ENCODE measurements at regions not wholly inside any gene's neighbourhood (a gene's known extent, or its start where the extent isn't known, plus 50 kb on each side); places are given as distances from the start of the nearest gene placed in this dataset.
A peak's percentile ranks its signal among the peaks of the same experiment; 100 is the strongest.

GRCh38 chr22:48105259-48105658, 1342.8 kb downstream of the TBC1D22A start:
- no peak overlapping the region for H3K4me3 Mint-ChIP-seq
- H3K36me3 Mint-ChIP-seq: peaks cover 0 to 17% (median 3%) of the 10 kb centered on the region in 3 donors
- H3K9me3 Mint-ChIP-seq: peaks cover 4 to 12% (median 9%) of the 10 kb centered on the region in 5 donors
- H3K27me3 Mint-ChIP-seq: peaks cover 0 to 10% of the 10 kb centered on the region in 2 donors
- peaks cover 8 to 12% (median 9%) of the 10 kb centered on the region in 3 donors for H3K4me1 Mint-ChIP-seq
- Histone ChIP-seq H3K4me1 (ENCODE audit: insufficient read depth, low read length) (no peaks in the 10 kb centered on the region), H3K36me3 (ENCODE audit: insufficient read depth, low read length) (no peaks in the 10 kb centered on the region), H3K27ac (ENCODE audit: low read depth, low read length) (no peak overlapping the region), H3K27me3 (ENCODE audit: insufficient read depth, low read length, poor library complexity, severe bottlenecking) (no peaks in the 10 kb centered on the region), H3K9me3 (ENCODE audit: low read length) (no peaks in the 10 kb centered on the region), H3K4me3 (ENCODE audit: low read length) (no peak overlapping the region)
- ChIA-PET CTCF (interaction anchor here (1.0 kb wide), 1 partner anchor 11 kb away, joined by 3 read pairs; no protein-coding TSS in a partner anchor), POLR2A (interaction anchor here (0.7 kb wide), 1 partner anchor 171 kb away, joined by 5 read pairs; no protein-coding TSS in a partner anchor)
- no peak overlapping the region for H3K27ac Mint-ChIP-seq
- no peak for DNase-seq

GRCh38 chr22:48104766-48105165, 1342.3 kb downstream of the TBC1D22A start:
- H3K4me1 Mint-ChIP-seq: peaks cover 13 to 17% (median 13%) of the 10 kb centered on the region in 3 donors
- Histone ChIP-seq H3K4me1 (ENCODE audit: insufficient read depth, low read length) (peaks cover 1% of the 10 kb centered on the region), H3K27me3 (ENCODE audit: insufficient read depth, low read length, poor library complexity, severe bottlenecking) (no peaks in the 10 kb centered on the region), H3K4me3 (ENCODE audit: low read length) (no peak overlapping the region), H3K36me3 (ENCODE audit: insufficient read depth, low read length) (no peaks in the 10 kb centered on the region), H3K27ac (ENCODE audit: low read depth, low read length) (no peak overlapping the region), H3K9me3 (ENCODE audit: low read length) (no peaks in the 10 kb centered on the region)
- H3K4me3 Mint-ChIP-seq: no peak overlapping the region
- peaks cover 0 to 10% of the 10 kb centered on the region in 2 donors for H3K27me3 Mint-ChIP-seq
- DNase-seq: no peak
- H3K9me3 Mint-ChIP-seq: peaks cover 4 to 12% (median 8%) of the 10 kb centered on the region in 5 donors
- CTCF ChIA-PET: no interaction called here
- POLR2A ChIA-PET: no interaction called here
- peaks cover 0 to 15% (median 3%) of the 10 kb centered on the region in 3 donors for H3K36me3 Mint-ChIP-seq
- no peak overlapping the region for H3K27ac Mint-ChIP-seq

- Histone ChIP-seq H3K27me3 (ENCODE audit: insufficient read depth, low read length, poor library complexity, severe bottlenecking) (no peaks in the 10 kb centered on the region), H3K27ac (ENCODE audit: low read depth, low read length) (no peak overlapping the region), H3K4me3 (ENCODE audit: low read length) (no peak overlapping the region), H3K4me1 (ENCODE audit: insufficient read depth, low read length) (peaks cover 7% of the 10 kb centered on the region), H3K9me3 (ENCODE audit: low read length) (no peaks in the 10 kb centered on the region), H3K36me3 (ENCODE audit: insufficient read depth, low read length) (no peaks in the 10 kb centered on the region)
- no peak for DNase-seq
- peak overlapping the region in 1 of 8 donors; percentile 9 for H3K27ac Mint-ChIP-seq
- H3K9me3 Mint-ChIP-seq: peaks cover 4 to 12% (median 7%) of the 10 kb centered on the region in 5 donors
- H3K4me3 Mint-ChIP-seq: no peak overlapping the region
- POLR2A ChIA-PET: no interaction called here
- peaks cover 0 to 14% (median 3%) of the 10 kb centered on the region in 3 donors for H3K36me3 Mint-ChIP-seq
- peaks cover 15 to 23% (median 16%) of the 10 kb centered on the region in 3 donors for H3K4me1 Mint-ChIP-seq
- CTCF ChIA-PET: no interaction called here
- peaks cover 0 to 10% of the 10 kb centered on the region in 2 donors for H3K27me3 Mint-ChIP-seq
These were observed 1341.8 kb downstream of the TBC1D22A start for GRCh38 chr22:48104102-48104738.

GRCh38 chr22:48103126-48103875, 1340.9 kb downstream of the TBC1D22A start:
- Mint-ChIP-seq H3K27me3 (peaks cover 0 to 10% of the 10 kb centered on the region in 2 donors), H3K9me3 (peaks cover 0 to 4% (median 1%) of the 10 kb centered on the region in 5 donors), H3K36me3 (peaks cover 0 to 4% (median 0%) of the 10 kb centered on the region in 3 donors), H3K4me3 (no peak overlapping the region), H3K4me1 (peaks cover 25 to 32% (median 25%) of the 10 kb centered on the region in 3 donors), H3K27ac (peak overlapping the region in 1 of 8 donors; percentile 9)
- ChIA-PET POLR2A (no interaction called here), CTCF (no interaction called here)
- DNase-seq: no peak
- Histone ChIP-seq H3K27me3 (ENCODE audit: insufficient read depth, low read length, poor library complexity, severe bottlenecking) (no peaks in the 10 kb centered on the region), H3K27ac (ENCODE audit: low read depth, low read length) (no peak overlapping the region), H3K4me1 (ENCODE audit: insufficient read depth, low read length) (peaks cover 16% of the 10 kb centered on the region), H3K36me3 (ENCODE audit: insufficient read depth, low read length) (no peaks in the 10 kb centered on the region), H3K9me3 (ENCODE audit: low read length) (no peaks in the 10 kb centered on the region), H3K4me3 (ENCODE audit: low read length) (no peak overlapping the region)

- H3K27me3 Mint-ChIP-seq: peaks cover 0 to 10% of the 10 kb centered on the region in 2 donors
- CTCF ChIA-PET: no interaction called here
- H3K9me3 ChIP-seq (ENCODE audit: low read length): no peaks in the 10 kb centered on the region
- H3K36me3 Mint-ChIP-seq: peaks cover 0 to 3% (median 0%) of the 10 kb centered on the region in 3 donors
- POLR2A ChIA-PET: no interaction called here
- peaks cover 32 to 39% (median 32%) of the 10 kb centered on the region in 3 donors for H3K4me1 Mint-ChIP-seq
- H3K27ac Mint-ChIP-seq: no peak overlapping the region
- no peak overlapping the region for H3K4me3 ChIP-seq (ENCODE audit: low read length)
- H3K4me1 ChIP-seq (ENCODE audit: insufficient read depth, low read length): peaks cover 22% of the 10 kb centered on the region
- no peaks in the 10 kb centered on the region for H3K27me3 ChIP-seq (ENCODE audit: insufficient read depth, low read length, poor library complexity, severe bottlenecking)
- DNase-seq: no peak
- H3K36me3 ChIP-seq (ENCODE audit: insufficient read depth, low read length): no peaks in the 10 kb centered on the region
- peaks cover 0 to 4% (median 0%) of the 10 kb centered on the region in 5 donors for H3K9me3 Mint-ChIP-seq
- no peak overlapping the region for H3K27ac ChIP-seq (ENCODE audit: low read depth, low read length)
- H3K4me3 Mint-ChIP-seq: no peak overlapping the region
These were observed 1340.1 kb downstream of the TBC1D22A start for GRCh38 chr22:48102581-48102980.

- DNase-seq: no peak
- H3K4me3 Mint-ChIP-seq: peak overlapping the region in 1 of 7 donors; percentile 15
- Histone ChIP-seq H3K27me3 (ENCODE audit: insufficient read depth, low read length, poor library complexity, severe bottlenecking) (no peaks in the 10 kb centered on the region), H3K4me1 (ENCODE audit: insufficient read depth, low read length) (peaks cover 31% of the 10 kb centered on the region), H3K27ac (ENCODE audit: low read depth, low read length) (no peak overlapping the region), H3K4me3 (ENCODE audit: low read length) (no peak overlapping the region), H3K9me3 (ENCODE audit: low read length) (no peaks in the 10 kb centered on the region), H3K36me3 (ENCODE audit: insufficient read depth, low read length) (no peaks in the 10 kb centered on the region)
- ChIA-PET POLR2A (no interaction called here), CTCF (no interaction called here)
- H3K4me1 Mint-ChIP-seq: peaks cover 37 to 48% (median 38%) of the 10 kb centered on the region in 3 donors
- no peak overlapping the region for H3K27ac Mint-ChIP-seq
- H3K27me3 Mint-ChIP-seq: peaks cover 0 to 6% of the 10 kb centered on the region in 2 donors
- peaks cover 0 to 3% (median 0%) of the 10 kb centered on the region in 3 donors for H3K36me3 Mint-ChIP-seq
- peaks cover 0 to 4% (median 0%) of the 10 kb centered on the region in 5 donors for H3K9me3 Mint-ChIP-seq
These were observed 1339.3 kb downstream of the TBC1D22A start for GRCh38 chr22:48101704-48102103.

- H3K4me3 ChIP-seq (ENCODE audit: low read length): no peak overlapping the region
- Mint-ChIP-seq H3K27me3 (peaks cover 0 to 3% of the 10 kb centered on the region in 2 donors), H3K4me3 (peak overlapping the region in 4 of 7 donors; percentile 30 to 70 (median 60)), H3K9me3 (peaks cover 0 to 4% (median 0%) of the 10 kb centered on the region in 5 donors), H3K27ac (peak overlapping the region in 7 of 8 donors; percentile 13 to 92 (median 52)), H3K36me3 (peaks cover 0 to 3% (median 0%) of the 10 kb centered on the region in 3 donors), H3K4me1 (peaks cover 37 to 51% (median 38%) of the 10 kb centered on the region in 3 donors)
- ChIA-PET POLR2A (no interaction called here), CTCF (no interaction called here)
- H3K27ac ChIP-seq (ENCODE audit: low read depth, low read length): no peak overlapping the region
- H3K36me3 ChIP-seq (ENCODE audit: insufficient read depth, low read length): no peaks in the 10 kb centered on the region
- no peak for DNase-seq
- H3K4me1 ChIP-seq (ENCODE audit: insufficient read depth, low read length): peaks cover 36% of the 10 kb centered on the region
- no peaks in the 10 kb centered on the region for H3K27me3 ChIP-seq (ENCODE audit: insufficient read depth, low read length, poor library complexity, severe bottlenecking)
- no peaks in the 10 kb centered on the region for H3K9me3 ChIP-seq (ENCODE audit: low read length)
These were observed 1338.4 kb downstream of the TBC1D22A start for GRCh38 chr22:48100685-48101417.

Data from CD8-positive, alpha-beta memory T cell (primary cell).